HG03045 (cell line): ENCODE measurements at regions not wholly inside any gene's neighbourhood (a gene's known extent, or its start where the extent isn't known, plus 50 kb on each side); places are given as distances from the start of the nearest gene placed in this dataset.
"Not testable (repeated sequence)": the region's sequence is repeated elsewhere in the genome, so short reads cannot be mapped to it uniquely, and the experiment has no call there.

ENCODE experiments used
- ATAC-seq: cut with Tn5 transposase; IDR thresholded peaks from one replicate; pipeline ENCODE4 v1.9.1; 2021; ENCODE audit warnings: mild to moderate bottlenecking, moderate library complexity; ENCODE audit not compliant: unreplicated experiment

DNA sequence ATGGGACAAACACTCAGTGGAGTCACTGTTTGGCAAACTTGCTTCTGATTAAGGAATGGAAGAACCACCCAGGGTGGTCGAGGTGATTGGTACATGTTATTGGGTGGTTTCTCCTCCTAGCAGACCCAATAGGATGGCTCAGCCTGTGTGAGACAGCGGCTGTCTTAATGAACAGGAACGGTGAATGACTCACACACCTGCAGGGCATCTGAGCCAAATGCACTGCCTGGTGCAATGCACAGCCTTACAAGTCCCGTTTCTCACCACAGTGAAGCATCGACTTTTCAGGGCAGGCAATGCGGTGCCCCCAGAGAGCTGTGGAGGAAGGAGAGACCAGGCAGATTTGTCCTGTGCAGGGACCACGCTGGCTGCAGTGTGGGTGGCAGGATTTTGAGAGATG, 238.5 kb downstream of the FGF9 start:
- ATAC-seq = no peak

- ATAC-seq = no peak
Observed at GRCh38 chr13:21910546-21910945, 239.7 kb downstream of the FGF9 start.

DNA sequence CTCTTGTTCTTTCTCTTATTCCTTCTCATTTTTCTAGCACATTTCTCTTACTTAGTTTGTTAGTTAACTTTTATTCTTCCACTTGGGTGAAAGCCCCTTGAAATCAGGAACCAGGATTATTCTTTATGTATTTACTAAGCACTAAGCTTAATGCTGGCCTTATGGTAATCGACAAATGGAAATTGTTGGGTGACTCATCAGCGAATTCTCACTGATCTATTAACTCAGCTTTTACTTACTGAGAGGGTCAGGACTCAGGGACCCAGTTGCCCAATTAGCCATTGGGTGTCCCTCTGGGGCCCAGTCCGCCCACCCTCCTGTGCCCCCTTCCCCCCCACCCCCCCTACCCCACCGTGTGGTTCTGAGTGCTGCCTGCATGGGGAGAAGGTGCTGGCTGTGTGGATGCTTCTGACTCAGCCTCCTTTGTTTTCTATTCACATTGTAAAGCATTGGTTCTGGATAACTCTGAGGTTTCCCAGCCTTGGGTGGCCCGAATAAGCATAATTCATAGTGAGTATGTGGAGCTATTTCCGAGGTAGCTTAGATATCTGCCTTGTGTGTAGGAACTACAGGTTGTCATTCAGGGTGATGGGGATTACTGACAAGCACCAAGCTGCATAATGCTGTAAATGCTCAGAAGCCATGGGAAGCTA, 240.9 kb downstream of the FGF9 start:
- ATAC-seq = no peak

DNA sequence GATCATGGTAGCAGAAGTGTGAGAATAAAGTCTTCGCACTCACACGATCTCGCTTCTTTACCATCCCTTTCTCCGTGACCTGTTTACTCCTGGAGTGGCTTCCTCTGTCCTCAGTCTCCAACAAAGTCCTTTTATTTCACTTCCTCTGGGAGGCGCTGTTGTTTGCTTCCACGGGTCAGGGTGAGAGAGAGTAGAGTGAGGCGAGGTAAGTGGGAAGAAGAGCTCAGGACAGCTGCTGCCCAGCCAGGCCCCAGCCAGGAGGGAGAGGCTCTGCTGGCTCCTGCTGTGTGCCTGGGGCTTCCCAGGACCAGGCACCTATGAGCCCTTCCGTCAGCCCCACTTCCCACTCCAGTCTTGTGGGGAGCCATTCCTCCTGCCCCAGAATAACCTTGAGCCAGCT, 242.1 kb downstream of the FGF9 start:
- no peak for ATAC-seq

DNA sequence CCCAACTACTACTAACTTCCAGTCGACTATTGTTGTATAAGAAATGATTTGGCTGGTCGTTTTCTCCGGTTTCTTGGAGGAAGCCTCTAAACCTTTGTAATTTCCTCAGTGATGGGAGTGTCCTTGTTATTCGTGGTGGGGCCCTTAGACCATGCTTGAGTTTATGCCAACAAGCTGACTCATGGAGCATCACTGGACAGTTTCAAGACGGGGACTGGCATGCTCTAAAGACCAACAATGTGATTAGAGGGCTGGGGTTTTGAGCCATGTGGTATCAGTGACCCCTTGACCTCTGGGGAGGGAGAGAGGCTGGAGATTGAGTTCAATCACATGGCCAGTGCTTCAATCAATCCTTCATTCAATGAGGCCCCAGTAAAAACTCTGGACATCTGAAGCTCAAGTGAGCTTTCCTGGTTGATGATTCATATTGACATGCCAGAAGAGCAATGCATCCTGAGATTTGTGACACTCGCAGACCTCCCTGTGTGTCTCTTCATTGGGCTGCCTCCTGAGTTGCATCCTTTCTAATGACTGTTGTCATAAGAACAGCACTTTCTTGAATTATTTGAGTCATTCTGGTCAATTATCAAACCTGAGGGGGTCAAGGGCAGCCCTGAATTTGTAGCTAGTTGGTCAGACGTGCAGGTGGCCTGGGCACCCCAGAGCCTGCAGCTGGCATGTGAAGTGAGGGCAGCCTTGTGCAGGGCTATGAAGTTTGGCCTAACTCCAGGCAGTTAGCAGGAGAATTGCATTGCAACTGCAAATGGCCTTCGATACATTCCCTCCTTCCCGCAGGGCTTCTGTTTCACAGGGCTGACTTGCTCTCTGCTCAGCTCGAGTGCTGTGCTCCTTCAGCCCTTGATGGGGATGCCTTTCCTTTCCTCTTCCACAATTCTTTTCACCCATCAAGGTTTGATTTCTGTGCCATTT, 246.5 kb downstream of the FGF9 start:
- no peak for ATAC-seq

DNA sequence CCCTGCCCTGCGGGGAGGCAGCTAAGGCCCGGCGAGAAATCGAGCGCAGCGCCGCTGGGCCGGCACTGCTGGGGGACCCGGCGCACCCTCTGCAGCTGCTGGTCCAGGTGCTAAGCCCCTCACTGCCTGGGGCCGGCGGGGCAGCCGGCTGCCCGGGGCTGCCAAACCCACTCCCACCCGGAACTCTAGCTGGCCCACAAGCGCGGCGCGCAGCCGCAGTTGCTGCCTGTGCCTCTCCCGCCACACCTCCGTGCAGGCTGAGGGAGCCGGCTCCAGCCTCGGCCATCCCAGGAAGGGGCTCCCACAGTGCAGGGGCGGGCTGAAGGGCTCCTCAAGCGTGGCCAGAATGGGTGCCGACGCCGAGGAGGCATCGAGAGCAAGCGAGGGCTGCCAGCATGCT, 249.9 kb downstream of the FGF9 start:
- not testable (repeated sequence) for ATAC-seq

GRCh38 chr13:21924958-21925357, 254.1 kb downstream of the FGF9 start:
- no peak for ATAC-seq

DNA sequence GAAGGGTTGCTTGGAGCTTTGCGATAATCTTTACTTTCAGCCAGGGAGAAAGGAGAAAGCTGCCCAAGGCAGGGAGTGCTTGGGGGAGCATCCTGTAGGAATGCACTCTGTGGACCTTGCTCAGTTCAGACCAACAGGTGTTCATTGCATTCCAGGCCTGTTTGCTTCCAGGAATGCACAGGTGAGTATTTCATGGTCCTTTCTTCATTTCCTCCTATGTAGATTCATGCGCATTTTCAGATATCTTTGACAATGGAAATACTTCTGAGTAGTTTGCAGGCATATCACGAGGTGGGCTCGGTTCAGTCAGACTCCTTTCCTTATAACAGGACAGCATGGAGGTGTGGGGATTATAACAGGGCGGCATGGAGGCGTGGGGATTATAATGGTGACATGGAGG, 254.8 kb downstream of the FGF9 start:
- no peak for ATAC-seq

- no peak for ATAC-seq
Observed at GRCh38 chr13:21929400-21929799, 258.5 kb downstream of the FGF9 start.

DNA sequence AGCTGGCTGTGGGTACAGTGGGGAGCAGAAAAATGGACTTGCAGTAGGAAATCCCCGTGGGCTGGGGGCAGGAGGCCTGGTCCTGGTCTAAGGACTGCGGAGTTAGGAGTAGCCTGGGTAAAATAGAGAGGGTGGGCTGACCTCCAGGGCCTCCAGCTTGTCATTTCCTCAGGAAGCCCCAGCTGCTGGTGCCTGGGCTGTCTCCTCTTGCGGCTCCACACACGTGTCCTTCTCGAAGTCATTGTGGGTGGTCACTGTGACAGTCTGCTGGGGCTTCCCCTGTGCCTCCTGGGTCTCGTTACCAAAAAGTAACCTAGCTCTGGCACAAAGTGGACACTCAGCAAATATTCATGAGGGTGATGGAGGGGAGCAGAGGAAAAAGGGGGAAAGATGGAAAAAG, 259.7 kb downstream of the FGF9 start:
- ATAC-seq = no peak

- ATAC-seq = no peak
Observed at GRCh38 chr13:21932578-21932977, 261.7 kb downstream of the FGF9 start.

- no peak for ATAC-seq
Observed at GRCh38 chr13:21932996-21933395, 262.1 kb downstream of the FGF9 start.

- ATAC-seq = no peak
Observed at GRCh38 chr13:21934284-21934683, 263.4 kb downstream of the FGF9 start.

GRCh38 chr13:21936674-21937073, 265.8 kb downstream of the FGF9 start:
- no peak for ATAC-seq

GRCh38 chr13:21938168-21938567, 267.3 kb downstream of the FGF9 start:
- ATAC-seq = no peak

GRCh38 chr13:21938636-21939035, 267.8 kb downstream of the FGF9 start:
- no peak for ATAC-seq

DNA sequence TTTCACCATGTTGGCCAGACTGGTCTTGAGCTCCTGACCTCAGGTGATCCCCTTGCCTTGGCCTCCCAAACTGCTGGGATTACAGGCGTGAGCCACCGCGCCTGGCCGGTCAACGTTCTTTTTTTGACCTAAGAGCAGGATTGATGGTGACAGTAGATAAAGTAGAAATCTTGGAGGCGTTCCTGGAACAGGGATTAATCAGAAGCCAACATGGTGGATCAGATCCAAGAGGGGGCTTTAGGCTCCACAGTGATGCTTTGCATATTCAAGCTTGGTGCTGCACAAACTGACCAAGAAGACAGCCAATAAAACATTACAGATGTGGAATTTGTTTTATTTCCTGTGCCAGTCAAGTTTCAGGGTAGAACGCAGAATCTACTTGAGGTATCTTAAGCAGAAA, 271.2 kb downstream of the FGF9 start:
- ATAC-seq = no peak

- ATAC-seq = no peak
Observed at GRCh38 chr13:21944610-21945009, 273.7 kb downstream of the FGF9 start.

GRCh38 chr13:21945195-21945594, 274.3 kb downstream of the FGF9 start:
- ATAC-seq = no peak

- ATAC-seq = no peak
Observed at GRCh38 chr13:21946964-21947363, 276.1 kb downstream of the FGF9 start.

DNA sequence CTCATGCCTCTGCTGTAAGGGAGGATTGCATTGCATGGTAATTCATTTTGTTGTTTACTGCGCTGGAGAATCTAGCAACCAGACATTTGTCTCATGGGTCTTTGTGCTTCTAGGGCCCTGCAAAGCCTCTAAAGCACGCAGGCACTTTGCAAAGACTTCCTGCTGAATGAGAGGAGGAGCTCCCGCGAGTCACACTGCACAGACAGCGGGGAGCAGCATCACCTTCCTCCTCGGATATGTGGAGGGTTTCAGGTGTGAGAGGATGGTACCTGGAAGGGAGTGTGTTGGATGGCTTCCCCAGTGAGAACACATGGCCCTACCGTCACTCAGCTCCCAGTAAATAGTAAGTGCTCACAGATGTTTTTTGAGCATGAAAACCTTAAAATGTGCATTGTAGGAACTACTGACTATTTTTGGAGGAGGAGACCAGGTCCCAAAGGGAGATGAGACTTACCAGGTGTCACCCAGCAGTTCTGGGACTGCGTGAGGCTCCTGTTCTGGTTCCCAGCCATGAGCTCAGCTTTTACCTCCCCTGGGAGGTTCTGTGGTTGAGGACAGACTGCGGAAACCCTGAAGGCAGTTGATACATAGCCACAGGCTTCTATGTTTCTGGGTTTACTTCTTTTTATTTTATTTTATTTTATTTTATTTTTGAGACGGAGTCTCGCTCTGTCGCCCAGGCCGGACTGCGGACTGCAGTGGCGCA, 278.0 kb downstream of the FGF9 start:
- ATAC-seq = peak; percentile 74
